GM13977 (cell line): ENCODE measurements at regions not wholly inside any gene's neighbourhood (a gene's known extent, or its start where the extent isn't known, plus 50 kb on each side); places are given as distances from the start of the nearest gene placed in this dataset.
A peak's percentile ranks its signal among the peaks of the same experiment; 100 is the strongest.

Source experiments
- DNase-seq: peaks from one replicate; pipeline ENCODE4 v3.0.0; 2012; ENCODE audit warnings: low spot score
- in situ Hi-C: fragments of 300-500 bp; cut with MboI; formaldehyde crosslinking; loops from one replicate; pipeline ENCODE4 v1.12.0; 2022; ENCODE audit warnings: low sequenced_read_pairs, low pct_unique_long_range_greater_than_20kb, mixed read lengths, inconsistent platforms; ENCODE audit not compliant: unreplicated experiment
- TF ChIP-seq, protein P1 (sequence below): IDR thresholded peaks from 2 replicates; pipeline ENCODE4 v1.5.1; 2012; ENCODE audit warnings: mild to moderate bottlenecking, control low read depth; ENCODE audit not compliant: insufficient read depth; ENCODE audit errors: extremely low read depth, missing control alignments

DNA sequence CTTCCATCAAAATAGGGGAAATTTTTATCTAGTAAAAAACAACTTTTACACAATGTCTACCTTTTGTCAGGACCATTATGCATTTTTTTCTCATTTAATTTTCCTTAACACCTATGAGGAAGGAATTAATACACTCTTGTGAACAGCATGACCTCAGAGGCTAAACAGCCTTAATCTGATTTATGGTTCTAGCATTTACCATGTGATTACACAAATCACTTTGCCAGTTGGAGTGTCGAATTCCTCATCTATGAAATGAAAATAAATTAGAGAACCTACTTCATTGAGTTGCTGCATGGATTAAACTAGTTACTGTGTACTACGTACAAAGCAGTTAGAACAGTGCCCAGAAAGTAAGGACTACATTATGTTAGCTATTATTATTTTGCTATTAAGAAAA, 187.7 kb upstream of the MPDZ start:
- no peak for DNase-seq
- TF ChIP-seq, protein P1, sequence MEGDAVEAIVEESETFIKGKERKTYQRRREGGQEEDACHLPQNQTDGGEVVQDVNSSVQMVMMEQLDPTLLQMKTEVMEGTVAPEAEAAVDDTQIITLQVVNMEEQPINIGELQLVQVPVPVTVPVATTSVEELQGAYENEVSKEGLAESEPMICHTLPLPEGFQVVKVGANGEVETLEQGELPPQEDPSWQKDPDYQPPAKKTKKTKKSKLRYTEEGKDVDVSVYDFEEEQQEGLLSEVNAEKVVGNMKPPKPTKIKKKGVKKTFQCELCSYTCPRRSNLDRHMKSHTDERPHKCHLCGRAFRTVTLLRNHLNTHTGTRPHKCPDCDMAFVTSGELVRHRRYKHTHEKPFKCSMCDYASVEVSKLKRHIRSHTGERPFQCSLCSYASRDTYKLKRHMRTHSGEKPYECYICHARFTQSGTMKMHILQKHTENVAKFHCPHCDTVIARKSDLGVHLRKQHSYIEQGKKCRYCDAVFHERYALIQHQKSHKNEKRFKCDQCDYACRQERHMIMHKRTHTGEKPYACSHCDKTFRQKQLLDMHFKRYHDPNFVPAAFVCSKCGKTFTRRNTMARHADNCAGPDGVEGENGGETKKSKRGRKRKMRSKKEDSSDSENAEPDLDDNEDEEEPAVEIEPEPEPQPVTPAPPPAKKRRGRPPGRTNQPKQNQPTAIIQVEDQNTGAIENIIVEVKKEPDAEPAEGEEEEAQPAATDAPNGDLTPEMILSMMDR, result no peak
- in situ Hi-C loops, result no loop called here

DNA sequence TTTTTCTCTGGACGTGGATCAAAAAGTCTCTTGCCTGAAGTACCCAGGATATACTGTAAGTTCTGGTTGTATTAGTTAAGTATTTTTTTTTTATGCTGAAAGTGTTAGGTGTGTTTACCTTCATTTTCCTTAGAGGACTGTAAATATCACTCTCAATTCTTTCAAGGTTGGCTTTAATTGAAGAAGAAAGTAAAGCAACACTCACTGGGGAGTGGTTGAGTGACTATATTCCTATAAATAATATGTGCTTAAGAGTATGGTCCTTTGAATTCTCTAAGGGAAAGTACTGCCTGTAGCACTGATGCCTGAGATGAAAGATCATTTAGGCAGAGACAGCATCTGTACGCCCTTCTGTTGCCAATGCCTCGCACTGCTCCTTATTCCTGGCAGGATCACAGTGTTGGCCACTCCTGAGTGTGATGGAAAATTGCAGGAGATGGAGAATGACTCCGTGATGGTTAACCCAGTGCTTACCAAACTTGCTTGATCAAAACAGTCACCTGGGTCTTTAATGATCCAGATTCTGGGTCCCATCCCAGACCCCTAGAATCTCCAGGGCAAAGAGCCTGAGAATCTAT, 182.0 kb upstream of the MPDZ start:
- no peak for DNase-seq
- in situ Hi-C loops, result no loop called here
- TF ChIP-seq, protein P1, result no peak

DNA sequence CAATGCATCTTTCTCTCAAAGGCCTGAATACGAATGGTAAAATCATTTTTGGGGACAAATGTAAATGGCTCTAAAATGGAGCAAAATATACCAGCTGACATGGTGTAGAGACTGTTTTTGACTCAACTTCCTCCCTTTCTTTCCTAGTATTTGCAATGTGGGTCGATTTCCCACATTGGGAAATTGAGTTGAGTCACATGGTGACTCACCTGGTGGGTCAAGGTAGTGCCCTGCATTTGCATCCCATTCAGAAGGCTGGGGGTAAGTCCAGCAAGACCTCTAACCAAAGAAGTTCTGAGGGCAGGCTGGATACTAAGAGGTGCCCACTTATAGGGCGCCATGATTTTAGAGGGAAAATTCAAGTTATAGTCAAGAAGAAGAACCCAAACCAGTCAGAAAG, 179.6 kb upstream of the MPDZ start:
- no peak for DNase-seq
- TF ChIP-seq, protein P1, result no peak
- in situ Hi-C loops, result no loop called here

DNA sequence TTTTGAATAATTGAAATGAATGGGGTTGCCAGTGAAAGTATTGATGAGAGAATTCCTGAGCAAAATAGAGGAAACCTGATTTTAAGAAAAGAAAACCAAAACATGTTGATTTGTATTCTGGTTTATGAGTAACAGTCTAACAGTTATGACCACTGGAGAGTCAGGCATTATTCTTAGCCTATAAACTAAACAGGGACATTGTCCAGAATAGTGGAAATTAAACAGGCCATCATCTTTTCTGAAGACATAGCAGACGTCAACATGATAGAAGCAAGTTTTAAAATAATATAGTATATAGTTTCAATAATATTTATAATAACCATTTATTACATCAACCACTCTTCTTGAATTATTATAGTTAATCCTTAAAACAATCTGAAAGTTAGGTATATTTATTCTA, 178.3 kb upstream of the MPDZ start:
- no peak for DNase-seq
- in situ Hi-C loops, result no loop called here
- TF ChIP-seq, protein P1, result no peak

DNA sequence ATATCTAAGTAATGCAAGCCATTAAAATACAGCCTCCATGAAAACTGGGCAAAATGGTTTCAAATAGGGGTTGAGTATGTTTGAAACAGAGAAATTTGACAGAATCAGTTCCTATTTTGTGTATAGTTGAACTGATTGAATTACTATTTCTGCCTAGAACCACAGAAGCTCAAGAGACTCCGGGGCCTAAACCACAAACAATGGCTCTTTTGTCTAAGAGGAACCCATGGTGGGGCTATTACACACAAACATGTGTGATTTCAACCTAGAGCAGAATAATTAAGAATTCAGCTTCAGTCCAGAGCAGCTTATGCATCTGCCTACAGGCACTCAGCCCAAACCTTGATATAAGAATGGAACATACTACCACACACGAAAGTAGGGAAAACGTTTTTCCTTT, 171.2 kb upstream of the MPDZ start:
- TF ChIP-seq, protein P1, result no peak
- in situ Hi-C loops, result no loop called here
- peak; percentile 12 for DNase-seq

DNA sequence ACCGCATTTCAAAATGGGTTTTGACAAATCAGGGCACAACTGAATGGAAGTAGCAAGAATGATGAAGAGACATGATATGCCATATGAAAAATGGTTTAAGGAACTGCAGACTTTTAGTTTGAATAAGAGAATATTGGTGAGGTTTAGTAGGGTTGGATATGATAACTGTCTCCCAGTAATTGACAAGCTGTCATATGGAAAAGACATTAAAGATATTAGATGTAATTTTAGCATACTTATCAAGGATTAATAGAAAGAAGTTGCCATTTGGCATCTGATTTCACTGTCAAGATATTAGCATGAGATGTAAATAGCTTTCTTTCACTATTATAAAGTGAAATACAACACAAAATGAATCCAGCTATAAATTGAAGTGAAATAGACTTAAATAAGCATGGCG, 169.0 kb upstream of the MPDZ start:
- DNase-seq, result no peak
- in situ Hi-C loops, result no loop called here
- TF ChIP-seq, protein P1, result no peak

DNA sequence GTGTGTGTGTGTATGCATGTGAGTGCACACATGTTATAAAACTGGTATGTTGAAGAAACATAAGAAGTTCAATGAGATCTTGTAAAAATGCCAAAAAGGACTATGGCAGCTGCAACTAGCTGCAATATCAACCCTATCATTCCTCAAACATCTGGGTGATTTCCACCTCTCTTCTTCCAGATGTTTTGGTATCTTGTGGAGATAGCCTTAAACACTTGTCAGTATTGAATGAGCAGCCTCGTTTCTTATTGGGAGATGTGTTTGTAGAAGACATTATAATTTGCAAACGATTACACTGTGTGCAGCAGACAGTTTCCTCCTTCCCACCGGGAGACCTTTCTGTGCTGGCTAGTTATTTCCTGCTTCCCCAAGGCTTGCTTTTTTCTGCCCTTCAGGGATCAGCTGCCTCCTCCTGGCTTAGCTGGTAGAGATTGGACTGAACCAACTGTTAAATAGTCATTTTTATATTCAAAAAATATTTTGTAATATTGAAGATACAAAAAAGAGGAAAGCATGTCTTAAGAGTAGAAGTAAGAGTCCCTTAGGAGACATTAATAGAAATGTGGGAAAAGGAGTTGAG, 168.4 kb upstream of the MPDZ start:
- in situ Hi-C loops, result no loop called here
- TF ChIP-seq, protein P1, result no peak

More for the DNA sequence above, 168.4 kb upstream of the MPDZ start:
- DNase-seq, result no peak
